Panc1 (cell line): ENCODE measurements at regions not wholly inside any gene's neighbourhood (a gene's known extent, or its start where the extent isn't known, plus 50 kb on each side); places are given as distances from the start of the nearest gene placed in this dataset.

Experiments
- ATAC-seq: fragments of 200-7000 bp; cut with Tn5 transposase; 2 replicates; pipeline ENCODE4 v1.9.1; 2020; ENCODE audit warnings: mild to moderate bottlenecking, moderate library complexity
- BruUV-seq: library from RNA; stranded (reverse); fragments of 400-500 nt; replicated peaks from 2 replicates; lab custom pipeline; 2021; lab: Mats Ljungman, UMichigan
- CTCF ChIA-PET: fragments of 300-600 bp; sonication (Branson Sonifier 250); formaldehyde crosslinking; loops from one replicate; lab custom pipeline; 2022; ENCODE audit warnings: antibody characterized with exemption; lab: Charles Lee
- POLR2A ChIA-PET: fragments of 300-600 bp; sonication (Branson Sonifier 250); formaldehyde crosslinking; loops from one replicate; lab custom pipeline; 2022; ENCODE audit warnings: antibody characterized with exemption; lab: Charles Lee
- DNase-seq: peaks from one replicate; pipeline ENCODE4 v3.0.0-alpha.2; 2010; ENCODE audit warnings: low read depth, low spot score
- H3K27ac ChIP-seq: 2 replicates; pipeline ENCODE4 v1.5.1; 2011; ENCODE audit warnings: mild to moderate bottlenecking, low read length, inconsistent platforms
- H3K27me3 ChIP-seq: fragments of 200-500 bp; sonication (Bioruptor generic); 2 replicates; pipeline ENCODE4 v1.6.0; 2014; ENCODE audit warnings: low read length, inconsistent platforms; ENCODE audit not compliant: control insufficient read depth, insufficient read depth
- H3K36me3 ChIP-seq: fragments of 200-500 bp; sonication (Bioruptor generic); 2 replicates; pipeline ENCODE4 v1.5.1; 2014; ENCODE audit warnings: inconsistent platforms, mild to moderate bottlenecking, low read length, moderate library complexity; ENCODE audit not compliant: control insufficient read depth, insufficient read depth
- H3K4me1 ChIP-seq: 2 replicates; pipeline ENCODE4 v1.5.1; 2011; ENCODE audit warnings: inconsistent platforms, mild to moderate bottlenecking, low read length, moderate library complexity; ENCODE audit not compliant: control insufficient read depth, insufficient read depth
- H3K4me3 ChIP-seq, 2 experiments: 2 replicates each; pipeline ENCODE4 v1.5.1; 2011 to 2012; ENCODE audit warnings: low read depth in 2 of 2, low read length in 2 of 2, mild to moderate bottlenecking in 2 of 2, inconsistent platforms in 1 of 2, moderate library complexity in 1 of 2
- H3K9me3 ChIP-seq: fragments of 200-500 bp; sonication (Bioruptor generic); 2 replicates; pipeline ENCODE4 v1.5.1; 2014; ENCODE audit warnings: low read depth, mild to moderate bottlenecking, inconsistent platforms, low read length, moderate library complexity; ENCODE audit not compliant: control insufficient read depth, insufficient read depth
- CTCF ChIP-seq: fragments of 450-650 bp; IDR thresholded peaks from 2 replicates; pipeline ENCODE4 v1.5.1; 2017; ENCODE audit warnings: mild to moderate bottlenecking
- POLR2AphosphoS5 ChIP-seq: IDR thresholded peaks from 2 replicates; pipeline ENCODE4 v1.6.1; 2012; ENCODE audit warnings: mild to moderate bottlenecking, low read depth, low read length, moderate library complexity
- SIN3A ChIP-seq: IDR thresholded peaks from 2 replicates; pipeline ENCODE4 v1.6.1; 2012; ENCODE audit warnings: low read depth, mild to moderate bottlenecking, low read length, moderate library complexity, borderline replicate concordance; ENCODE audit not compliant: insufficient read depth
- TCF7L2 ChIP-seq: IDR thresholded peaks from 2 replicates; pipeline ENCODE4 v1.6.1; 2011; ENCODE audit warnings: mild to moderate bottlenecking, low read depth, low read length, inconsistent platforms
- in situ Hi-C: cut with HindIII; loops from 2 replicates; pipeline ENCODE4 v1.10.0; 2016; ENCODE audit warnings: low sequenced_read_pairs, low pct_unique_long_range_greater_than_20kb
- intact Hi-C: fragments of 100-400 bp; cut with micrococcal nuclease; formaldehyde crosslinking; loops from one replicate; pipeline ENCODE4 v1.10.0; 2022; ENCODE audit not compliant: unreplicated experiment
- TF ChIP-seq, protein P1 (sequence below), 2 experiments: IDR thresholded peaks; 2 replicates each; pipeline ENCODE4 v1.6.1; 2011 to 2012; ENCODE audit warnings: low read depth in 2 of 2, control low read depth in 1 of 2, low read length in 1 of 2, mild to moderate bottlenecking in 1 of 2, moderate library complexity in 1 of 2; ENCODE audit not compliant: insufficient read depth in 1 of 2

DNA sequence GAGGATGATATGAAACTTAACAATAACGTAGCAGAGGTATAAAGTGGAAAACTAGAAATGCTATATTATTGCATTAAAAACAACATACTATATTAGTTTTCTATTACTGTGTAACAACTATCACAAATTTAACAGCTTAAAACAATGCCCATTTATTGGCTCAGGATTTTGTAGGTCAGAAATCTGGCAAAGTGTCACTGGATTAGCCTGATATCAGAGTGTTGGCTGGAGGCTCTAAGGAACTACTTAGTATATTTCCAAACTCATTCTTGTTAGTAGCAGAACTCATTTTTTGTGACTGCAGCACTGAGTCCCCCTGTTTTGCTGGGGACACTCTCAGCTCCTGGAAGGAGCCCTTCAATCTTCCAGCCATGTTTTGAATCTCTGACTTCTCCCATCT lies 306.8 kb downstream of the ETV1 start:
- no peaks in the 10 kb centered on the region for H3K36me3 ChIP-seq
- TF ChIP-seq POLR2AphosphoS5 (no peak), CTCF (no peak), SIN3A (no peak), TCF7L2 (no peak)
- TF ChIP-seq, protein P1, sequence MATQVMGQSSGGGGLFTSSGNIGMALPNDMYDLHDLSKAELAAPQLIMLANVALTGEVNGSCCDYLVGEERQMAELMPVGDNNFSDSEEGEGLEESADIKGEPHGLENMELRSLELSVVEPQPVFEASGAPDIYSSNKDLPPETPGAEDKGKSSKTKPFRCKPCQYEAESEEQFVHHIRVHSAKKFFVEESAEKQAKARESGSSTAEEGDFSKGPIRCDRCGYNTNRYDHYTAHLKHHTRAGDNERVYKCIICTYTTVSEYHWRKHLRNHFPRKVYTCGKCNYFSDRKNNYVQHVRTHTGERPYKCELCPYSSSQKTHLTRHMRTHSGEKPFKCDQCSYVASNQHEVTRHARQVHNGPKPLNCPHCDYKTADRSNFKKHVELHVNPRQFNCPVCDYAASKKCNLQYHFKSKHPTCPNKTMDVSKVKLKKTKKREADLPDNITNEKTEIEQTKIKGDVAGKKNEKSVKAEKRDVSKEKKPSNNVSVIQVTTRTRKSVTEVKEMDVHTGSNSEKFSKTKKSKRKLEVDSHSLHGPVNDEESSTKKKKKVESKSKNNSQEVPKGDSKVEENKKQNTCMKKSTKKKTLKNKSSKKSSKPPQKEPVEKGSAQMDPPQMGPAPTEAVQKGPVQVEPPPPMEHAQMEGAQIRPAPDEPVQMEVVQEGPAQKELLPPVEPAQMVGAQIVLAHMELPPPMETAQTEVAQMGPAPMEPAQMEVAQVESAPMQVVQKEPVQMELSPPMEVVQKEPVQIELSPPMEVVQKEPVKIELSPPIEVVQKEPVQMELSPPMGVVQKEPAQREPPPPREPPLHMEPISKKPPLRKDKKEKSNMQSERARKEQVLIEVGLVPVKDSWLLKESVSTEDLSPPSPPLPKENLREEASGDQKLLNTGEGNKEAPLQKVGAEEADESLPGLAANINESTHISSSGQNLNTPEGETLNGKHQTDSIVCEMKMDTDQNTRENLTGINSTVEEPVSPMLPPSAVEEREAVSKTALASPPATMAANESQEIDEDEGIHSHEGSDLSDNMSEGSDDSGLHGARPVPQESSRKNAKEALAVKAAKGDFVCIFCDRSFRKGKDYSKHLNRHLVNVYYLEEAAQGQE (IDR thresholded peaks at IDR 0.05; ENCODE audit: insufficient read depth in 1 of 2, low read depth in 2 of 2, low read length in 1 of 2) = no peak
- DNase-seq (no peak), ATAC-seq (no peak)
- H3K27me3 ChIP-seq = no peaks in the 10 kb centered on the region
- no peaks in the 10 kb centered on the region for H3K4me1 ChIP-seq
- intact Hi-C loops = no loop called here
- CTCF ChIA-PET = no interaction called here
- POLR2A ChIA-PET = no interaction called here
- in situ Hi-C loops = no loop called here
- no TSS peak for BruUV-seq
- H3K9me3 ChIP-seq = no peaks in the 10 kb centered on the region
- H3K27ac ChIP-seq = no peak overlapping the region
- no peak overlapping the region for H3K4me3 ChIP-seq

- TF ChIP-seq TCF7L2 = no peak
- TF ChIP-seq SIN3A = no peak
- TF ChIP-seq POLR2AphosphoS5 = no peak
- H3K4me1 ChIP-seq = no peaks in the 10 kb centered on the region
- intact Hi-C loops = no loop called here
- H3K27me3 ChIP-seq = no peaks in the 10 kb centered on the region
- no peaks in the 10 kb centered on the region for H3K36me3 ChIP-seq
- no peak for ATAC-seq
- ChIA-PET POLR2A (no interaction called here), CTCF (no interaction called here)
- no TSS peak for BruUV-seq
- in situ Hi-C loops = no loop called here
- no peaks in the 10 kb centered on the region for H3K9me3 ChIP-seq
- H3K27ac ChIP-seq = no peak overlapping the region
- H3K4me3 ChIP-seq = no peak overlapping the region
- no peak for DNase-seq
Observed at GRCh38 chr7:13687500-13687899, 302.0 kb downstream of the ETV1 start.

DNA sequence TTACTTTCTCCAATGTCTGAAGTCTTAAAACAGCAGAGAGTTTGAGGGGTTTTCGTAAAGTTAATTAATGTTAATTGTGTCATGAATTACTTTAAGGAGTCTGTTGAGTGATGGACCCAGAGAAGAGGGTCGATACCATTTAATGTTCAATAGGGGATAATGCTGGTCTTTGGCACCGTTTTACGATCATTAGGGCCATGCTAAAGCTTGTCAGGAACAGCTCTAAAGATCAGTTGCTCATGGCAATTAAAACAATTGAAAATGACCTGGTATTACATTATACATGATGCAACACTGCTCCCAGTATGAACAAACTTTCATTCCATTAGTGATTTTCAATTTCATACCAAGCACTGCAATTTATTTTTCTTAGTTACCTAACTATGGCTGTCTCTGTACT lies 296.9 kb downstream of the ETV1 start:
- no peak for ATAC-seq
- BruUV-seq = no TSS peak
- ChIA-PET CTCF (no interaction called here), POLR2A (no interaction called here)
- H3K27ac ChIP-seq = no peak overlapping the region
- H3K9me3 ChIP-seq = no peaks in the 10 kb centered on the region
- intact Hi-C loops = no loop called here
- DNase-seq = no peak
- no peak for TF ChIP-seq POLR2AphosphoS5
- no peak for TF ChIP-seq CTCF
- TF ChIP-seq, protein P1 (IDR thresholded peaks at IDR 0.05; ENCODE audit: insufficient read depth in 1 of 2, low read depth in 2 of 2, low read length in 1 of 2) = no peak
- TF ChIP-seq SIN3A = no peak
- no peak for TF ChIP-seq TCF7L2
- H3K36me3 ChIP-seq = no peaks in the 10 kb centered on the region
- in situ Hi-C loops = no loop called here
- no peaks in the 10 kb centered on the region for H3K4me1 ChIP-seq
- no peak overlapping the region for H3K4me3 ChIP-seq
- no peaks in the 10 kb centered on the region for H3K27me3 ChIP-seq
